Inferior parietal cortex (tissue), 1 donor: ENCODE measurements at regions not wholly inside any gene's neighbourhood (a gene's known extent, or its start where the extent isn't known, plus 50 kb on each side); places are given as distances from the start of the nearest gene placed in this dataset.

Experiments used
- DNase-seq: peaks from one replicate; pipeline ENCODE4 v3.0.0-alpha.2; 2016; ENCODE audit errors: extremely low spot score

- no peak for DNase-seq
Measured at GRCh38 chr3:67288466-67289106, 290.5 kb downstream of the KBTBD8 start.

GRCh38 chr3:67289626-67290025 lies 291.5 kb downstream of the KBTBD8 start:
- peak; percentile 53 for DNase-seq

- DNase-seq: peak; percentile 22
Measured at GRCh38 chr3:67290438-67290837, 292.3 kb downstream of the KBTBD8 start.

- DNase-seq: peak; percentile 44
Measured at GRCh38 chr3:67291287-67292252, 293.5 kb downstream of the KBTBD8 start.

- DNase-seq: no peak
Measured at GRCh38 chr3:67292356-67293121, 294.4 kb downstream of the KBTBD8 start.

GRCh38 chr3:67294341-67294740 lies 296.2 kb downstream of the KBTBD8 start:
- no peak for DNase-seq

GRCh38 chr3:67296039-67296892 lies 298.2 kb downstream of the KBTBD8 start:
- no peak for DNase-seq

- no peak for DNase-seq
Measured at GRCh38 chr3:67297715-67298475, 299.8 kb downstream of the KBTBD8 start.

- no peak for DNase-seq
Measured at GRCh38 chr3:67301556-67301955, 303.4 kb downstream of the KBTBD8 start.

- no peak for DNase-seq
Measured at GRCh38 chr3:67302489-67302888, 304.4 kb downstream of the KBTBD8 start.

GRCh38 chr3:67305160-67305559 lies 307.1 kb downstream of the KBTBD8 start:
- DNase-seq: no peak

GRCh38 chr3:67305922-67306321 lies 307.8 kb downstream of the KBTBD8 start:
- DNase-seq: no peak

- no peak for DNase-seq
Measured at GRCh38 chr3:67311440-67311839, 313.3 kb downstream of the KBTBD8 start.

GRCh38 chr3:67312155-67312554 lies 314.0 kb downstream of the KBTBD8 start:
- no peak for DNase-seq

- DNase-seq: no peak
Measured at GRCh38 chr3:67318162-67318561, 320.1 kb downstream of the KBTBD8 start.

- DNase-seq: no peak
Measured at GRCh38 chr3:67324554-67324953, 326.4 kb downstream of the KBTBD8 start.
